Tibial artery (tissue), 4 donors: ENCODE measurements at regions not wholly inside any gene's neighbourhood (a gene's known extent, or its start where the extent isn't known, plus 50 kb on each side); places are given as distances from the start of the nearest gene placed in this dataset.

Experiments
- DNase-seq, 2 donors: peaks; one replicate each; pipeline ENCODE4 v3.0.0-alpha.2; 2019
- H3K27ac ChIP-seq, 2 donors: fragments of 200-600 bp; sonication (generic) in 1 of 2; 1 replicate in 1 of 2; 2 replicates in 1 of 2; pipeline ENCODE4 v1.5.1; 2018 to 2019; ENCODE audit warnings: mild to moderate bottlenecking in 1 of 2
- H3K27me3 ChIP-seq, 2 donors: fragments of 200-600 bp; sonication (generic) in 1 of 2; one replicate each; pipeline versions ENCODE4 v1.5.1 to v1.6.0; 2016 to 2019
- H3K36me3 ChIP-seq, 3 donors: fragments of 200-600 bp; sonication (generic) in 2 of 3; one replicate each; pipeline ENCODE4 v1.5.1; 2016 to 2019; ENCODE audit warnings: mild to moderate bottlenecking in 2 of 3
- H3K4me1 ChIP-seq, 4 donors: fragments of 200-600 bp; sonication (generic) in 2 of 4; 1 replicate in 3 of 4; 2 replicates in 1 of 4; pipeline ENCODE4 v1.5.1; 2016 to 2019
- H3K4me3 ChIP-seq, 2 donors: fragments of 200-600 bp; sonication (generic) in 1 of 2; 1 replicate in 1 of 2; 2 replicates in 1 of 2; pipeline ENCODE4 v1.5.1; 2018 to 2019; ENCODE audit warnings: mild to moderate bottlenecking in 2 of 2
- H3K9me3 ChIP-seq, 3 donors: fragments of 200-600 bp; sonication (generic) in 1 of 3; one replicate each; pipeline ENCODE4 v1.5.1; 2016 to 2019
- CTCF ChIP-seq, 2 experiments: fragments of 200-600 bp in 1 of 2; fragments of 450-650 bp in 1 of 2; IDR thresholded peaks; one replicate each; pipeline ENCODE4 v1.5.1; 2017 to 2019; ENCODE audit warnings: antibody characterized with exemption in 2 of 2, mild to moderate bottlenecking in 1 of 2, moderate library complexity in 1 of 2
- intact Hi-C: fragments of 100-400 bp; cut with DNase I; formaldehyde crosslinking; loops from one replicate; pipeline ENCODE4 v1.15.0; 2023; ENCODE audit warnings: low total_unique reads

GRCh38 chr1:208928349-208929010 lies 655.0 kb upstream of the CAMK1G start:
- no peak for DNase-seq
- Histone ChIP-seq H3K27ac (no peak overlapping the region), H3K4me1 (no peaks in the 10 kb centered on the region), H3K27me3 (no peaks in the 10 kb centered on the region), H3K9me3 (no peaks in the 10 kb centered on the region), H3K4me3 (no peak overlapping the region), H3K36me3 (no peaks in the 10 kb centered on the region)
- no peak for TF ChIP-seq CTCF (IDR thresholded peaks at IDR 0.05)
- intact Hi-C loops: no loop called here

GRCh38 chr1:208929575-208929974 lies 653.9 kb upstream of the CAMK1G start:
- no peaks in the 10 kb centered on the region for H3K27me3 ChIP-seq
- no peaks in the 10 kb centered on the region for H3K36me3 ChIP-seq
- no peak for TF ChIP-seq CTCF (IDR thresholded peaks at IDR 0.05)
- DNase-seq: no peak
- H3K4me1 ChIP-seq: no peaks in the 10 kb centered on the region
- no peaks in the 10 kb centered on the region for H3K9me3 ChIP-seq
- intact Hi-C loops: no loop called here
- H3K4me3 ChIP-seq: no peak overlapping the region
- no peak overlapping the region for H3K27ac ChIP-seq

- intact Hi-C loops: no loop called here
- Histone ChIP-seq H3K36me3 (no peaks in the 10 kb centered on the region), H3K27ac (no peak overlapping the region), H3K27me3 (no peaks in the 10 kb centered on the region), H3K4me1 (no peaks in the 10 kb centered on the region), H3K9me3 (no peaks in the 10 kb centered on the region), H3K4me3 (no peak overlapping the region)
- no peak for DNase-seq
- TF ChIP-seq CTCF (IDR thresholded peaks at IDR 0.05): no peak
Measured at GRCh38 chr1:208931936-208932335, 651.6 kb upstream of the CAMK1G start.

GRCh38 chr1:208933984-208934525 lies 649.5 kb upstream of the CAMK1G start:
- H3K36me3 ChIP-seq: no peaks in the 10 kb centered on the region
- intact Hi-C loops: no loop called here
- H3K9me3 ChIP-seq: no peaks in the 10 kb centered on the region
- H3K27ac ChIP-seq: no peak overlapping the region
- DNase-seq: no peak
- H3K4me3 ChIP-seq: no peak overlapping the region
- no peaks in the 10 kb centered on the region for H3K27me3 ChIP-seq
- no peaks in the 10 kb centered on the region for H3K4me1 ChIP-seq
- no peak for TF ChIP-seq CTCF (IDR thresholded peaks at IDR 0.05)

GRCh38 chr1:208934933-208935332 lies 648.6 kb upstream of the CAMK1G start:
- H3K27ac ChIP-seq: no peak overlapping the region
- no peaks in the 10 kb centered on the region for H3K4me1 ChIP-seq
- H3K9me3 ChIP-seq: no peaks in the 10 kb centered on the region
- no peak overlapping the region for H3K4me3 ChIP-seq
- no peak for DNase-seq
- intact Hi-C loops: no loop called here
- TF ChIP-seq CTCF (IDR thresholded peaks at IDR 0.05): no peak
- no peaks in the 10 kb centered on the region for H3K36me3 ChIP-seq
- no peaks in the 10 kb centered on the region for H3K27me3 ChIP-seq
